EL (cell line): ENCODE measurements at regions not wholly inside any gene's neighbourhood (a gene's known extent, or its start where the extent isn't known, plus 50 kb on each side); places are given as distances from the start of the nearest gene placed in this dataset.
"Not testable (repeated sequence)": the region's sequence is repeated elsewhere in the genome, so short reads cannot be mapped to it uniquely, and the experiment has no call there.

Experiments
- DNase-seq: peaks from one replicate; pipeline ENCODE4 v3.0.0-alpha.2; 2016

DNA sequence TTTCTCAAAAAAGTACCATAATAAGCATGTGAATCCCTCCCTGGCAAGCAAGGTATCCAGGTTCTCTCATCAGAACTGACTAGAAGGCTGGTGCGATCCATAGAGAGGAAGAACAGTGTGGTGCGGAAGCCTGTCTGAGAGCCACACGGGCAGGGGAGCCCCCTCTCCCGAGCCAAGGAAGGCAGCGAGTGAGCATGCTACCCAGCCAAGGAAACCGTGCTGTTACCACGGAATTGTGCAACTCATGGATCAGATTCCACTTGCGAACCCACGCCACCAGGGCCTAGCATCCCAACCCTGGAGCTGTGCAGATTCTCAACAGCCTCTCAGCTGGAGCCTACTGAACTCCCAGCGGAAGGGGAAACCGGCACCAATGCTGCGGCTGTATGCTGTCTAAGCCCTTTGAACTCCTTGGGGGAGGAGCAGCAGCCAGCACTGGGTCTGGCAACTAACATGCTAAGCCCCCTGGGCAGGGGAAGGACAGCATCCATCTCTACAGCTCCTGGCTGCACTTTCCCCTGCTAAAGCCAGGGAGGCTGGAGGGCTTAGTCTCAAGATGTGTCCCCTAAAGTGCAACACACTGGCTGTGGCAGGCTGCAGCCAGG, 823.1 kb downstream of the EPHA4 start:
- DNase-seq: no peak

DNA sequence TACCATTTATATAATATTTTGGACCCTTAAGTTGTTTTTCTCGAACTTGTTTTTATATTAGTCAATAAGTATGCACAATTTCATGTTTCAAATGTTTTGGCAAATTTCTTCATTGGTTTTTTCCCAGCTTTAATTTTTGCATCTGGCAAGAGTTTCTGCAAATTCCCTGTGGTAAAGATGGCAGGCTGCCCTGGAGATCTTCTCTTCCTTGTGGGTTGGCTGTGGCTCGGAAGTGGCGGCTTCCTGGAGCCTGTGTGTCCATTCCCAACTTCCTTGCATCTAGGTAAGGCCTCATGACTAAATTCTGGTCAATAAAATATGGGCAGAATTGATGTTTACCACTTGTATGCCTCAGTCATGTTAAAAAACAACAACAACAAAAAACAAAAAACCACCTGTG, 818.6 kb downstream of the EPHA4 start:
- no peak for DNase-seq

DNA sequence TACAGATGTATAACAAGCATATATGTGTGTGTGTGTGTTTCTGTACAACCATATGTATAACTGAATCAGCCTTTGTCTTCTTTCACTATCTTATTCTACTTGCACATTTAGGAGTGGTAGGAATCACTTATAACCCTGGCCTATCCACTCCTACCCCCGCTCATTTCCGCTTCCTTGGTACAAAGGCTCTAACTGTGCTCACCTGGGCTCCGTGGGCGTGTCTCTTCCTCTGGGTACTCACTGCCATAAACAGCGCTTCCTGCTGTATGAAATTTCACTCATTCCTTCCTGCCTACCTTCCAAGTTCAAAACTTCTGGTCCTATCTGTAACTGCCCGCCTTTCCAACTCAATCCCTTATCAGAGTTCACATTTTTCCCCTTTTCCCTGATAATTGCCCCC, 815.5 kb downstream of the EPHA4 start:
- DNase-seq: no peak

DNA sequence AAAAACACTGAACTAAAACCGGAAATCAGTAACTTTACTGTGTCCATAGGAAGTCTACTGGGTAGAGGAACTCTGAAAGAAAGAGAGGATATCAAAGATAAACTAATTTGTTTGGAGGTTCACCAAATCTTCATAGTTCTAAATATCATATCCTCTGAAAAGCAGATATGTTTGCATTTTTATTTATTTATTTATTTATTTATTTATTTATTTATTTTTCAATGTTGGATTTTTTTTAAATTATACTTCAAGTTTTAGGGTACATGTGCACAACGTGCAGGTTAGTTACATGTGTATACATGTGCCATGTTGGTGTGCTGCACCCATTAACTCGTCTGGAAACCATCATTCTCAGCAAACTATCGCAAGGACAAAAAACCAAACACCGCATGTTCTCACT, 813.7 kb downstream of the EPHA4 start:
- not testable (repeated sequence) for DNase-seq

DNA sequence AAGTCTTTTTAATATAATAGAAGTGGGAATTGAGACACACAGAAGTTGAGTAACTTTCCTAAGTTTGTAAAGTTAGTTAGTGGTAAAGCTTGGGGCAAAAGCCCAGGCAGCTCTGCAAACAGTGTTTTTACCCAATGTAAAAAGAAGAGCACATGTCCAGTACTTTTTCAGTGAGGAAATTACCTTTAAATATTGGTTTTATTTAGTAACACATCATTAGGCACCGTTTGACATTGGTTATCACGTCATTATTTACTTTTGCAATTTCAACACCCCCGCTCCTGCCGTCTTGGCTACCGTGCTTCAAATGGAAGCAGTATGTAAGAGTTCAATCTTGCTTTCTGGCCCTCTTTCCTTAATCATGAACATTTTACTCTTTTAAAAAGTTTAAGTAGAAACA, 807.9 kb downstream of the EPHA4 start:
- DNase-seq: no peak

DNA sequence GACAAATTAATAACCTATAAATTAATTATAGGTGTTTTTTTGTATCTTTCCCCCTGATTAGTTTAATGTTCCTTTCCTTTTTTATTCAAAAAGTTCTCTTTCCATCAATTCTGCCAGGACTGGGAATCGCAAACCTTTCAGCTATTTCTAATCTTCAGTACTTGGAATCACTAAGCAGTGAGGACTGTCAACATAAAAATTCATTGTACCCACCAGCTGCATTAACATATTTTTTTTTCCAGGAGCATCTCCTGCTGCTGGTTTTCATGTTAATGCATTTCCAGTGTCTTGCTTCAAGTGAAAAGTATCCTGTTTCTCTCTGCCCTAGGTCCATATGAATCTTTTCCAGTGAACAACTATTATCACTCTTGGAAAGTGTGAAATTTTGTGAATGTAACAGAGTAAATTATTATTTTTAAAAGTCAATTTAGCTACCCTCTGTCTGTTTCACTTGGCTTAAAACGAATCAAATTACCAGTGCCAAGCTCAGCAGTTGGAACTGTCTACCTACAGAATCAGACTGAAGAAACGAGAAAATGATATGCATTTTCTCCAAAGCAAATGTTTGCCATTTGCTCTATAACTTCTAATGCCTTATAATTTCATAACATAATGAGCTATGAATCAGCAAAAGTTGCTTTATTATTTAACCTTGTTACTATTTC, 804.4 kb downstream of the EPHA4 start:
- DNase-seq: no peak

DNA sequence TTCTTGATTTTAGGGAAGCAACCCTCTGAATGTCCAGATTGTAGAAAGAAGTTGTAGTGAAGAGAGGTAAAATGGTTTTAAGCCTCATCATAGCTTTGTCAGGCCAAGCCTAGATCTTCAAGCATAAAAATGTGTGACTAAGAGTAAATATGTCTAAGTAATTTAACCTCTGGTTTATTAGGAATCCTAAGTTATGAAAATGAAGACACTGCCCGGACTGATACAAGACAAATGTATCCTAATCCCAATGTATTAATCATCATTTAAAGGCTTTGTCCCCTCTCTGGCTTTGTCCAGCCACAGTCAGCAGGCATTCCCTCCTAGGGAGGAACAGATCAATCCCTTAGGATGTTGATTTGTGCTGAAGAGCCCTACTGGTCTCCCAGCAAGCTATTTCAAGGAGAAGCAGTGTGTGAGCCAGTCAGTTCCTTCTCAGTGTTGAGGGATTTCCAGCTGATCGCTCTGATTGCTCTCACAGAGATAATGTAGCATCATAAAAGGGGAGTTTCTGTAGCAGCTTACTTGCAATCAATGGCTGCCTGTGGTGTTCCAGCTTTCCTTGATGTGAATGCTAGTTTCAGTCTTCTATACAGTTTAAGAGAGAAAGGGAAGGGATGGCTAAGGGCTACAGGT, 796.1 kb downstream of the EPHA4 start:
- DNase-seq: peak; percentile 71

DNA sequence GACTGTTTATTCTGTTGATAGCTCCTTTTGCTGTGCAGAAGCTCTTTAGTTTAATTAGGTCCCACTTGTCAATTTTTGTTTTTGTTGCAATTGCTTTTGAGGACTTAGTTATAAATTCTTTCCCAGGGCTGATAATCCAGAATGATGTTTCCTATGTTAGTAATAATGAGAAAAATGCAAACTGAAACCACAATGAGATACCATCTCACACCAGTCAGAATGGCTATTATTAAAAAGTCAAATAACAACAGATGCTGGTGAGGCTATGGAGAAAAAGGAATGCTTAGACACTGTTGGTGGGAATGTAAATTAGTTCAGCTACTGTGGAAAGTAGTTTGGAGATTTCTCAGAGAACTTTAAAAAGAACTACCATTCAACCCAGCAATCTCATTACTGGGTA, 793.0 kb downstream of the EPHA4 start:
- DNase-seq: peak; percentile 53

DNA sequence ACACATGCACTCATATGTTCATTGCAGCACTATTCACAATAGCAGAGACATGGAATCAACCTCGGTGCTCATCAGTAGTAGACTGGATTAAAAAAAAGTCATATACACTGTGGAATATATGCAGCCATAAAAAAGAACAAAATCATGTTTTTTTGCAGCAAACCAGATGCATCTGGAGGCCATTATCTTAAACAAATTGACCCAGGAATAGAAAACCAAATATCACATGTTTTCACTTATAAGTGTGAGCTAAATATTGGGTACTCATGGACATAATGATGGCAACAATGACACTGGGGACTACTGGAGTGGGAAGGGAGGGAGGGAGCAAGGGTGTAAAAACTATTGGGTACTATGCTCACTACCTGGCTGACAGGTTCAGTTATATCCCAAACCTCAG, 792.6 kb downstream of the EPHA4 start:
- DNase-seq: no peak

DNA sequence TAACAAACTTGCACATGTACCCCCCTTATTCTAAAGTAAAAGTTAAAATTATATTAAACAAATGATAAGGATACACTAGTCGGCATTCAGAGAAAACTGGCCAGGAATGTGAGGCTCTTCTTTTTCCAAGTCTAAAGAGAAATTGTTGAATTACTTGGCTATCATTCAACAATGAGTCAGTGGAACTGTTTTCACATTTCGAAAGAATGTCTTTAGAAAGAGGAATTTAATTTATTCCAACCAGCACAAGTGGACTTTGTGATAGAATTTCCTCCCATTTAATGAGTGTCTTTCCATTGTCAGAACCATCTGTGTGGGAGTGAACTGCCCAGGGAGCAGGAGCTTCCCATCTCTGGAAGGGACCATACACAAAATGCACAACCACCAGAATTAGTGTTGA, 792.2 kb downstream of the EPHA4 start:
- DNase-seq: peak; percentile 88

DNA sequence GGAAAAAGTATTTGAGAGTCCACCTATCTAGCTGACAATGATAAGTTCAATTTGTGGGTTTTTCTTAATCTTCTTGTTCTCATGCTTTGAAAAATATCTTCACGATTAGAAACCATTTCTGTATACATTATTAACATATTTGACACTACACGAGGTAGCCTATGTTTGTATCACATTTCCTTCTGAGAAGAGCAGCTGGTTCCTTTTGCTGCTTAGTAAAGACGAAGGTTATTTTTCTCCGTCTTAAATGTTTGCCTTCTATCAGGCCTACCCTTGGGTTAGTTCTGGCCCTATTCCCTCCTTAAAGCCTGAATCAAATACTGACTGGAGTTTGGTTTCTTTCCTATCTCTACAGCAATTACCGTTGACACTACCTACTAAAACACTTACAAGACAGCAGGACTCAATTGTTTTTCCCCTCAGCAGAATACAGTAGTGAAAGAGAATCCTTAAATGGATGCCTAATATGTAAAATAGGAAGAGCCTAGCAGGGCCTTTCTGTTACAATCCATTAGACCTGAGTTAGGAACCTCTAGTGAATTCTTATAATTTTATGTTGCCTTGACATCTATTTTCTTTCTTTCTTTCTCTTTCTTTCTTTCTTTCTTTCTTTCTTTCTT, 790.4 kb downstream of the EPHA4 start:
- no peak for DNase-seq

DNA sequence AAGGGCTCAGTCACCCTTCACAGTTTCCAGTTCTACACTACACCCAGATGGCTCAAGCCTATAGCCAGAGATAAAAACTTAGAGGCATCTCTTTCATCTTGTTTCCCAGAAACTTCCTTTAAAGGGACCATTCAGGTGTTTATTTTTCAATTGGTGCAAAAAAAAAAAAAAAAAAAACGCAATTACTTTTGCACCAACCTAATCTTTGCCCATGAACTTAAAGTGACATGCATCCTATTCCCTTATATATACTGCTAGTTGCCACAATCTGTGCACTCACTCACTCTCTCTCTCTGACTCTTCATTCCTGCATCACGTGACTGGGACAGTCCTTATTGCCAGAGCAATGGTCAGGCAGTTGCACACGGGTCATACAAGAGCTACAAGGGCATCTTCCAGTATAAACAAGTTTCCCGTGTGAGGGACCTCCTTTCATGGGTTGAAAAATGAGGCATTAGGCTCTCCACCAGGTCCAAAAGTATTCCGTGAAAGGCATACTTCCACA, 789.4 kb downstream of the EPHA4 start:
- no peak for DNase-seq

DNA sequence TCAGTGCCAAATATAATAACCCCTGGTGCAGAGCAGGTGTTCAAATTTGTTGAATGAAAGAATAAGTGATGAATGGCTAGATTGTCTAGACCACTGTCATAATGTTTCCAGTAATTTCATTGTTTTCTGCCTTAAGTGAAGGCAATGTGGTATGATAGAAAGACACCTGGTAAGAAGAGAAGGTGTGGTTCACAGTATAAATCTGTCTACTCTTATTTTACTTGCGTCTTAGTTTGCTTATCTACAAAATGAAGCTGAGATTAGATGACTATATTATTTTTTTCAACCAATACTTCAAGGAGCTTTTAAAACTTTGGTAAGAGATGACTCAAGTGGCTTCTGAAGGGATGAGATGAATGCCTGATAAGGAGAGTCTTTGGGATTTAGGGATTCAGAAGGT, 788.4 kb downstream of the EPHA4 start:
- no peak for DNase-seq

DNA sequence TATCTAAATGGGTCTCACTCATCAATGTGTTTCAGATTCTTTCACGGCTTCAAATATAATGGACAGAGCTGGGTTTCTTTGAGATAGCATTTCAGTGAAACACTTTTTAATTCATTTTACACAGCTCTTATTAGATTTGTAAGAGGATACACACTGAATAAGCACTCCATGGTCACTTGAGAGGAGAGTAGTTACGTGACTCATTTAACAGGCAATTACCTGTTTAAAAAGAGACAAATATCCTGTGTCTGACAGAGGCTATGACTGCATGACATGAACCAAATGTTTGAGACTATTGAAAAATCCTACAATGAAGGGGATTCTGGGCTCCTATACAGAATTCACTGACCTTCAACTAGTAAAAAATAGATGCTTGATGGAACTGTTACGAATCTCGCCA, 786.9 kb downstream of the EPHA4 start:
- DNase-seq: no peak

DNA sequence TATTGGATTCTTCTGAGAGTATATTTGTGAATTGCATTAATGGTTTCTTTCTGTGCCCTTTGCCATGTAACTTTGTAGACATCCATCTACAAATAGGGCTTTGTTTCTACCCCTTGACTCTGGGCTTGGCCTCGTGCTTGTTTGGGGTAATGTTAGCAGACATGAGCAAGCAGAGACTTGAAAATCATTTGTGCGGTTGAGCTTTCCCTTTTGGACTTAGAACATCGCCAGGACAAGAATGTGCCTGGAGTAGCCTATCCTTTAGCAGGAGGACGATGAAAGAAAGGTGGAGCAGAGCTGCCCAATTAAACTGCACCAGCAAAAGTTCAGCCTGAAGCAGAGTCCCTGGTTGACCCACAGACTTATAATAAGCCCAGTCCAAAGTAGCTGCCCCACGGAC, 785.9 kb downstream of the EPHA4 start:
- DNase-seq: no peak

DNA sequence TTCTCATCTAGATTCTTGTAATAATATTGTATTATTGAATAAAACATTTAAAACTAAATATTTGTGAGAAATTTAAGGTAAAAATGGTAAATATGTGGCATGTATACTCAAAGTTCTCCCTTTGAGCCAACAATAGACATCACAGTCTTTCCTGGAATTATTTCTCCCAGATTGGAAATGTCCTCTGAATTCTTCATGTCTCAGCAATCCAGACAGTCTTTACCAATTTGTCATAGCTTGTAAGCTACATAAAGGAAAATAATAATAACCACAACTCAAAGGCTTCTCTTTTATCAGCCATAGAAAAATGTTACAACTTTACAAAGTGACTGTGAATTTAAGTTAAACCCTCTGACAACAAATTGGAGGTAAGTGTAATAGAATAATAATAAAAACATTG, 784.9 kb downstream of the EPHA4 start:
- peak; percentile 54 for DNase-seq

DNA sequence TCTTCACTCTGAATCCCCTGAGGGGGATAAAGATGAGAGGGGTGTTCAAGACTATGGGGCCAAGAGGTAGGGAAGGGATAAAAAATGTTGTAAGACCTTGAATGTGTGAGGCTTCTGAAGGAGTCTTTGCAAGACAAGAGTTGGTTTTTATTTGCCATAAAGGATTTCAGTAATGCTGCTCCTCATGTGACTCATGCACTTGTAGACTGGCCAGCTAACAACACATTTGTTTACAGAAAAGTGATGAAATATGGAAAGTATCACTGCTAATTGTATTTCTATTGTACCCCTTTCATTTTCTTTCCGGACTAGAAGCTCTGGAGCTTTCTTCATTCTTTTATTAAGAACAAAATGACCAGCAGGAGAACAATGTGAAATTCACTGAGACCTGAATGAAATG, 782.1 kb downstream of the EPHA4 start:
- peak; percentile 74 for DNase-seq

DNA sequence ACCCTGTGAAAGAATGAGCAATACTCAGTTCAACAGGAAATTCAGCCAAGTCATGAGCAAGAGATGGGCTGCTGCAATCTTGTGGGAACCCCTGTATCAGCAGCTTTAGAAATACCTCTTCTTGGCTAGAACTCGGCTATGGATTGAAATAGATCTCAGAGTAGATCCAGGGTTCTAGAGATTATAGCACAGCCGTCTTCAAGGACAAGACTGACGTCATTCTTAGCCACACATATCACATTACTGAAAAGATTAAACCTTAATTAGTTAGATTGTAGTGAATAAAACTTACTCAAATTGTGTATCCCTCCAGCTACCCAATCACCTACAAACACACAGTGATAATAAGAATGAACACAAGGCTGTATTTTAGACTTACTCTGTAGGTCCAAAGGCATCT, 776.4 kb downstream of the EPHA4 start:
- no peak for DNase-seq

DNA sequence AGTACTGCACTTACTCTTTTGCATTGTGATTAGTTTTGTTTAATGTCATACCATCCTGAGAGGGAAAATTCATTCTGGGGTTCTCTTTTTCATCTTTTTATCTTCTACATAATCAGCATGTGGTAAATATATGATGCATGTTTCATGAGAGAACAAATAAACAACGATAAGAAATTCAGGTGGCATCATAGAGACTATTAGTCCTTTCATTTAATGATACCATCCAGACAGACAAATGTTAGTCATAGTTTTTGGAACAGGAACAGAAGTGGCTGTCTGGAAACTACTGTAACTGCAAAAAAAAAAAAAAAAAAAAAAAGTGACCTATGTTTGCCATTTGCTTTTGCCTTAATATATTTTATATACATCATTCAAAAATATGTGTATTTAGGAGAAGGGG, 761.0 kb downstream of the EPHA4 start:
- peak; percentile 4 for DNase-seq

DNA sequence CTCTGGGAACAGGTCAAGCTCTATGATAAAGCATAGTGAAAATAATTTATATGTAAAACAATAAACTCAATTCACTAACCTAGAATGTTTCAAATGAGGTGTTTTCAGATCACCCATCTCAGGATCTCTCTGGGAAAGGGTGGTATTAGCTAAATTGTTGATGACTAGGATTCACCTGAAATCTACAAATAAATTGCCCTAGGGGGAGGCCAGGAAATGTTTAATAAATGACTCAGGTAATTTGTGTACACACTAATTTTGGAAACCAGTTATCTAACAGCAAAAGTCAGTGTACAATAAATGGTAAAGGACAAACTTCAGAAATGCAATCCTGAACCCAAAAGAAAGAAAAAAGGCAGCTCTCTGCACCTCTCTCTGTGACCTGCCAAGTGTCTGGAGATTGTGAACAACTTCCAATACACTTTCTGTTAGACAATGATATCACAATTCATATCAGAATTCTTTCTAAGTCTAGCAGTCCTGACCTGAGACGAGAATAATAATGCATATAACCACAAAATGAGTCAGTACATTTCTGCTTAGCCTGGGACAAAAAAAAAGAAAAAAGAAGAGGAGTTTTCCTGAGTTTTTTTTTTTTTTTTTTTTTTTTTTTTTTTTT, 760.0 kb downstream of the EPHA4 start:
- peak; percentile 70 for DNase-seq

DNA sequence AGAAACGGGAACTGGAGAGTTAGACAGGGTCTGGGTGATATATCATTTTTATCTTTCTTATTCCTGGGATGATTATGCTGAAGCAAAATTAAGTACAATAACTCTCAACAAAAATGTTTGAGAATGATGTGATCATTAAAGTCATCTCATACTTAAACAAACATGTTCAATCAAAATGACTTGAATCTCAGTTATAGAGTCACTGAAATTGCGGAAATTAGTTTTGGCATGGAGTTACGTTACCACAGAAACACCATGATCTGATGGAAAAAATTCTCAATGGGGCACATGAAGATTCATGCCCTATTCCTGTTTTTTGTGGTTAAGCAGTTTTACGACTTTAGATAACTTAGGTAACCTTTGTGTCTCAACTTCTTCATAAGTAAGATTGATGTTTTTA, 757.7 kb downstream of the EPHA4 start:
- DNase-seq: no peak

DNA sequence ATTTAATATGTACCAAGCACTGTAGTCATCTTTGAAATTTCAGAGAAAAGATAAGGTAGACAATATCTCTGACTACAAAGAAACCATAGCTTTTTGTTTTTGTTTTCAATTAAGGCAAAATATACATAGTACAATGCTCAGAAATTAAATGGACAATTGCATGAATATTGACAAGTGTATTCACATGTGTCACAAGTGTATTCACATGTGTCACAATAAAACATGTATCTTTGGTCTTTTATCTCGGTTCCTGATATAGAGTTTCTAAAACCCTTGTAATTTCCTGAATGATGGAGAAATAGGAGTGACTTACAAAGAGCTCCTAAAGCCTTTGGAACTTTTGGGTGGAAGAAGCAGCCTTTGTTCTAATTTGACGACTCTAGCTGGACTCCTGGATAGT, 756.4 kb downstream of the EPHA4 start:
- DNase-seq: no peak

DNA sequence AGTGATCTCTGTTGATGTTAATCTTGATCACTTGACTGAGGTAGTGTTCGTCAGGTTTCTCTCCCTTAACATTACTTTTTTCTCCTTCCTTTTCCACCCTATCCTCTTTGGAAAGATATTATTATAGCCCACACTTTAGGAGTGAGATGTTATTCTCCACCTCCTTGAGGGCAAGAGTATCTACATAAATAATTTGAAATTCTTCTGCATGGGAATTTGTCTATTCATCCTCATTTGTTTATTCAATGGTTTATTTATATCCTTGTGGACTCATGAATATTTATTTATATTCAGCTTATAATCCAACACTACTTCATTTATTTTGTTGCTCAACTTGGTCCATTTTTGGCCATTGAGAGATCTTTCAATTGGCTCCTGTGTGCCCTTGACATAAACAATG, 750.4 kb downstream of the EPHA4 start:
- DNase-seq: no peak

DNA sequence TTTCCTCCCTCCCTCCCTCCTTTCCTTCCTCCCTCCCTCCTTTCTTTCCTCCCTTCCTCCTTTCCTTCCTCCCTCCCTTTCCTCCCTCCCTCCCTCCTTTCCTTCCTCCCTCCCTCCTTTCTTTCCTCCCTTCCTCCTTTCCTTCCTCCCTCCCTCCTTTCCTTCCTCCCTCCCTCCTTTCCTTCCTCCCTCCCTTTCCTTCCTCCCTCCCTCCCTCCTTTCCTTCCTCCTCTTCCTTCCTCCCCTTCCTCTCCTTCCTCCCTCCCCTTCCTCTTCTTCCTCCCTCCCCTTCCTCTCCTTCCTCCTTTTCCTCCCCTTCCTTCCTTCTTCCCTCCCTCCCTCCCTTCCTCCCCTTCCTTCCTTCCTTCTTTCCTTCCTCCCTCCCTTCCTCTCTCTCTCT, 748.5 kb downstream of the EPHA4 start:
- DNase-seq: not testable (repeated sequence)
